Muscle of leg (tissue), 3 donors: ENCODE measurements at regions not wholly inside any gene's neighbourhood (a gene's known extent, or its start where the extent isn't known, plus 50 kb on each side); places are given as distances from the start of the nearest gene placed in this dataset.

Experiments
- DNase-seq: peaks from one replicate; pipeline ENCODE4 v3.0.0; 2013
- H3K27ac ChIP-seq: one replicate; pipeline ENCODE4 v1.5.1; 2013; ENCODE audit warnings: mild to moderate bottlenecking, low read length, control low read depth
- H3K27me3 ChIP-seq: one replicate; pipeline ENCODE4 v1.6.1; 2013; ENCODE audit warnings: low read length; ENCODE audit not compliant: control insufficient read depth, insufficient read depth
- H3K36me3 ChIP-seq: one replicate; pipeline ENCODE4 v1.6.1; 2013; ENCODE audit warnings: low read length; ENCODE audit not compliant: control insufficient read depth, insufficient read depth
- H3K4me1 ChIP-seq: one replicate; pipeline ENCODE4 v1.6.1; 2013; ENCODE audit warnings: low read length; ENCODE audit not compliant: control insufficient read depth, insufficient read depth
- H3K4me3 ChIP-seq: one replicate; pipeline ENCODE4 v1.5.1; 2013; ENCODE audit warnings: low read length, control low read depth
- H3K9me3 ChIP-seq: replicated peaks from 2 replicates; pipeline ENCODE4 v1.6.1; 2013; ENCODE audit warnings: low read depth, low read length; ENCODE audit not compliant: control insufficient read depth
- WGBS: methylation state at CpG from one replicate; pipeline ENCODE4 v1.1.5; 2013; ENCODE audit warnings: missing lambda C conversion rate; ENCODE audit not compliant: insufficient coverage; 5-methylcytosine and 5-hydroxymethylcytosine counted together

GRCh38 chr2:204274991-204275390 is 270.3 kb upstream of the PARD3B start:
- Histone ChIP-seq H3K9me3 (no peaks in the 10 kb centered on the region), H3K4me1 (peaks cover 9% of the 10 kb centered on the region), H3K36me3 (no peaks in the 10 kb centered on the region), H3K27ac (no peak overlapping the region), H3K27me3 (no peaks in the 10 kb centered on the region), H3K4me3 (no peak overlapping the region)
- 92% methylated on average over 1 of the region's 2 CpGs for WGBS
- no peak for DNase-seq

- no peak overlapping the region for H3K4me3 ChIP-seq
- H3K9me3 ChIP-seq = no peaks in the 10 kb centered on the region
- H3K4me1 ChIP-seq = peaks cover 8% of the 10 kb centered on the region
- no peaks in the 10 kb centered on the region for H3K36me3 ChIP-seq
- H3K27ac ChIP-seq = no peak overlapping the region
- no peak for DNase-seq
- H3K27me3 ChIP-seq = no peaks in the 10 kb centered on the region
These were observed 268.0 kb upstream of the PARD3B start for GRCh38 chr2:204277226-204277625.

- no peak for DNase-seq
- Histone ChIP-seq H3K9me3 (no peaks in the 10 kb centered on the region), H3K27me3 (no peaks in the 10 kb centered on the region), H3K36me3 (no peaks in the 10 kb centered on the region), H3K27ac (no peak overlapping the region), H3K4me1 (peaks cover 4% of the 10 kb centered on the region), H3K4me3 (no peak overlapping the region)
- no CpG with 5 or more reads among the region's 1 CpG for WGBS
These were observed 266.8 kb upstream of the PARD3B start for GRCh38 chr2:204278454-204278853.

GRCh38 chr2:204279819-204280218 is 265.5 kb upstream of the PARD3B start:
- Histone ChIP-seq H3K4me3 (no peak overlapping the region), H3K27me3 (no peaks in the 10 kb centered on the region), H3K36me3 (no peaks in the 10 kb centered on the region), H3K27ac (no peak overlapping the region), H3K4me1 (no peaks in the 10 kb centered on the region), H3K9me3 (no peaks in the 10 kb centered on the region)
- DNase-seq = no peak
- no CpG with 5 or more reads among the region's 1 CpG for WGBS

GRCh38 chr2:204280262-204280668 is 265.0 kb upstream of the PARD3B start:
- H3K4me3 ChIP-seq = no peak overlapping the region
- no peak overlapping the region for H3K27ac ChIP-seq
- DNase-seq = no peak
- no peaks in the 10 kb centered on the region for H3K4me1 ChIP-seq
- no peaks in the 10 kb centered on the region for H3K27me3 ChIP-seq
- H3K9me3 ChIP-seq = no peaks in the 10 kb centered on the region
- H3K36me3 ChIP-seq = no peaks in the 10 kb centered on the region

- Histone ChIP-seq H3K27me3 (no peaks in the 10 kb centered on the region), H3K4me3 (no peak overlapping the region), H3K36me3 (no peaks in the 10 kb centered on the region), H3K9me3 (no peaks in the 10 kb centered on the region), H3K4me1 (no peaks in the 10 kb centered on the region), H3K27ac (no peak overlapping the region)
- WGBS = no CpG with 5 or more reads among the region's 3 CpGs
- no peak for DNase-seq
These were observed 263.2 kb upstream of the PARD3B start for GRCh38 chr2:204282081-204282480.

GRCh38 chr2:204282525-204282924 is 262.8 kb upstream of the PARD3B start:
- no peaks in the 10 kb centered on the region for H3K9me3 ChIP-seq
- no peaks in the 10 kb centered on the region for H3K4me1 ChIP-seq
- no peaks in the 10 kb centered on the region for H3K36me3 ChIP-seq
- H3K27me3 ChIP-seq = no peaks in the 10 kb centered on the region
- no peak for DNase-seq
- no peak overlapping the region for H3K4me3 ChIP-seq
- no peak overlapping the region for H3K27ac ChIP-seq
- WGBS = 44% methylated on average over 2 of the region's 4 CpGs

GRCh38 chr2:204289066-204289465 is 256.2 kb upstream of the PARD3B start:
- no CpG with 5 or more reads among the region's 1 CpG for WGBS
- Histone ChIP-seq H3K9me3 (no peaks in the 10 kb centered on the region), H3K4me1 (no peaks in the 10 kb centered on the region), H3K27me3 (no peaks in the 10 kb centered on the region), H3K36me3 (no peaks in the 10 kb centered on the region), H3K4me3 (no peak overlapping the region), H3K27ac (no peak overlapping the region)
- DNase-seq = no peak

- H3K27me3 ChIP-seq = no peaks in the 10 kb centered on the region
- no peak overlapping the region for H3K27ac ChIP-seq
- H3K9me3 ChIP-seq = no peaks in the 10 kb centered on the region
- H3K36me3 ChIP-seq = no peaks in the 10 kb centered on the region
- 94% methylated on average over 3 of the region's 4 CpGs for WGBS
- no peak overlapping the region for H3K4me3 ChIP-seq
- no peaks in the 10 kb centered on the region for H3K4me1 ChIP-seq
- DNase-seq = no peak
These were observed 252.8 kb upstream of the PARD3B start for GRCh38 chr2:204292439-204292838.

- DNase-seq = no peak
- no CpG with 5 or more reads among the region's 4 CpGs for WGBS
- H3K27me3 ChIP-seq = no peaks in the 10 kb centered on the region
- H3K27ac ChIP-seq = no peak overlapping the region
- H3K4me1 ChIP-seq = no peaks in the 10 kb centered on the region
- no peaks in the 10 kb centered on the region for H3K36me3 ChIP-seq
- H3K9me3 ChIP-seq = no peaks in the 10 kb centered on the region
- H3K4me3 ChIP-seq = no peak overlapping the region
These were observed 251.2 kb upstream of the PARD3B start for GRCh38 chr2:204293884-204294747.

- 100% methylated on average over 1 of the region's 1 CpG for WGBS
- H3K27me3 ChIP-seq = no peaks in the 10 kb centered on the region
- no peak overlapping the region for H3K27ac ChIP-seq
- no peak for DNase-seq
- no peaks in the 10 kb centered on the region for H3K9me3 ChIP-seq
- H3K36me3 ChIP-seq = no peaks in the 10 kb centered on the region
- no peaks in the 10 kb centered on the region for H3K4me1 ChIP-seq
- H3K4me3 ChIP-seq = no peak overlapping the region
These were observed 246.9 kb upstream of the PARD3B start for GRCh38 chr2:204298404-204298803.
